Right lobe of liver (tissue), 4 donors: ENCODE measurements at regions not wholly inside any gene's neighbourhood (a gene's known extent, or its start where the extent isn't known, plus 50 kb on each side); places are given as distances from the start of the nearest gene placed in this dataset.

ENCODE experiments used
- CTCF ChIP-seq, 4 donors: fragments of 200-600 bp in 3 of 4; fragments of 450-650 bp in 1 of 4; IDR thresholded peaks; one replicate each; pipeline versions ENCODE4 v1.5.1 to v1.8.0; 2016 to 2022; ENCODE audit warnings: antibody characterized with exemption in 4 of 4, mild to moderate bottlenecking in 2 of 4
- POLR2A ChIP-seq: fragments of 450-650 bp; IDR thresholded peaks from one replicate; pipeline ENCODE4 v1.6.1; 2017; ENCODE audit warnings: antibody characterized with exemption, mild to moderate bottlenecking
- donor health status: DM: no; HTN: no; CAD: no.
- donor health status: DM: no; HTN: no; CAD: no.
- donor health status: DM: no; HTN: yes; CAD: no.

GRCh38 chr6:27812078-27812804 is 100.0 kb downstream of the OR2B2 start:
- TF ChIP-seq POLR2A (no peak), CTCF (IDR thresholded peaks at IDR 0.05) (no peak)
